K562 (cell line): ENCODE measurements at regions not wholly inside any gene's neighbourhood (a gene's known extent, or its start where the extent isn't known, plus 50 kb on each side); places are given as distances from the start of the nearest gene placed in this dataset.

Experiments used
- ARNT ChIP-seq, 2 experiments: fragments of 450-650 bp; IDR thresholded peaks; 2 replicates each; pipeline ENCODE4 v1.6.1; 2016; ENCODE audit warnings: mild to moderate bottlenecking in 1 of 2
- CC2D1A ChIP-seq: fragments of 450-650 bp; IDR thresholded peaks from 2 replicates; pipeline ENCODE4 v1.6.1; 2017; ENCODE audit warnings: mild to moderate bottlenecking
- CHD1 ChIP-seq: fragments of 200-600 bp; sonication (generic); IDR thresholded peaks from one replicate; pipeline ENCODE4 v1.6.1; 2012; ENCODE audit warnings: mild to moderate bottlenecking, moderate library complexity, low read length, inconsistent platforms
- E2F3 ChIP-seq: fragments of 250-450 bp; sonication (Bioruptor Pico); IDR thresholded peaks from 2 replicates; pipeline ENCODE4 v1.4.0; 2020; ENCODE audit warnings: mild to moderate bottlenecking
- FOXJ3 ChIP-seq: sonication (generic); formaldehyde crosslinking; IDR thresholded peaks from 2 replicates; pipeline ENCODE4 v1.4.0; 2020; ENCODE audit warnings: mild to moderate bottlenecking, missing genetic modification reagents
- GTF2F1 ChIP-seq: IDR thresholded peaks from 2 replicates; pipeline ENCODE4 v1.6.1; 2011; ENCODE audit warnings: low read depth, low read length, improper control_type of control experiment
- L3MBTL2 ChIP-seq: fragments of 450-650 bp; IDR thresholded peaks from 2 replicates; pipeline ENCODE4 v1.6.1; 2016; ENCODE audit warnings: mild to moderate bottlenecking, moderate library complexity
- MECOM ChIP-seq: fragments of 250-450 bp; sonication (Bioruptor Pico); IDR thresholded peaks from 2 replicates; pipeline ENCODE4 v1.8.0; 2022; ENCODE audit warnings: inconsistent platforms
- PREB ChIP-seq: sonication (generic); formaldehyde crosslinking; IDR thresholded peaks from 2 replicates; pipeline ENCODE4 v1.8.1; 2023; ENCODE audit warnings: mild to moderate bottlenecking, missing genetic modification reagents
- RAD21 ChIP-seq, 2 experiments: fragments of 250-450 bp in 1 of 2; fragments of 450-650 bp in 1 of 2; sonication (Bioruptor Pico) in 1 of 2; formaldehyde crosslinking in 1 of 2; IDR thresholded peaks in 1 of 2; conservative IDR thresholded peaks in 1 of 2; 2 replicates each; pipeline versions ENCODE4 v1.4.0 to v1.8.0; 2020 to 2022; ENCODE audit warnings: mild to moderate bottlenecking in 2 of 2, moderate library complexity in 1 of 2
- SP1 ChIP-seq: sonication (generic); formaldehyde crosslinking; IDR thresholded peaks from 2 replicates; pipeline ENCODE4 v1.8.1; 2022; ENCODE audit warnings: mild to moderate bottlenecking, missing genetic modification reagents
- ZKSCAN1 ChIP-seq: fragments of 150-350 bp; IDR thresholded peaks from 2 replicates; pipeline ENCODE4 v1.6.1; 2016; ENCODE audit warnings: low read depth, low read length
- ZNF766 ChIP-seq: fragments of 200-800 bp; sonication (Bioruptor generic); conservative IDR thresholded peaks from 2 replicates; pipeline ENCODE4 v1.6.1; 2016; ENCODE audit warnings: missing genetic modification characterization, missing compliant biosample characterization

- no peak for TF ChIP-seq CHD1
- no peak for TF ChIP-seq CC2D1A
- no peak for TF ChIP-seq ZNF766
- no peak for TF ChIP-seq E2F3 (CRISPR knock-in tag)
- no peak for TF ChIP-seq GTF2F1
- TF ChIP-seq PREB (CRISPR knock-in tag), result no peak
- TF ChIP-seq SP1, result no peak
- TF ChIP-seq RAD21 (CRISPR knock-in tag; conservative IDR thresholded peaks at IDR 0.05 in 1 of 2, IDR thresholded peaks at IDR 0.05 in 1 of 2), result no peak
- no peak for TF ChIP-seq ARNT (IDR thresholded peaks at IDR 0.05)
- TF ChIP-seq MECOM (CRISPR knock-in tag), result no peak
- no peak for TF ChIP-seq L3MBTL2
- TF ChIP-seq FOXJ3 (CRISPR knock-in tag), result no peak
- no peak for TF ChIP-seq ZKSCAN1
Measured at GRCh38 chr9:116087246-116087645, 66.3 kb upstream of the PAPPA start.
